HL-60/S4 (cell line): ENCODE measurements at regions not wholly inside any gene's neighbourhood (a gene's known extent, or its start where the extent isn't known, plus 50 kb on each side); places are given as distances from the start of the nearest gene placed in this dataset.
"Not testable (repeated sequence)": the region's sequence is repeated elsewhere in the genome, so short reads cannot be mapped to it uniquely, and the experiment has no call there.

Experiments used
- in situ Hi-C: fragments of 300-500 bp; cut with MboI; formaldehyde crosslinking; loops from 2 replicates; pipeline ENCODE4 v1.14.3; 2022; ENCODE audit warnings: low sequenced_read_pairs

DNA sequence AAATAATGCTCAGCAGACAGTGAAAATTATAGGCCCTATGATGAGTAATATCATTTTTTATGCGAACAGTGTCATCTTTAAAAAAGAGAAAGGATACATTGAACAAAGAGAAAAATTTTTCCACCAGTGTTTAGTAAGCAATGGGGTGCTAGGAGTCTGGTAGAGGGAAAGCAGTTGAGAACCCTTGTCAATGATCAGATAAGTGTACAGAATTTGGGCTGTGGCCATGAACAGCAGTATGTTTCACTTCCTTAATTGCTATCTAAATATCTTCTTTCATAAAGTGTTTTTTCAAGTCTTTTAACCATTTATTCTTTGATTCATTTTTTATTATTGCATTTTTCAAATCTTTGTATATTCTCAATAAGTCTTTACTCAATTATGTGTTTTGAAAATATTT, 750.7 kb upstream of the KCND2 start:
- in situ Hi-C loops = no loop called here

DNA sequence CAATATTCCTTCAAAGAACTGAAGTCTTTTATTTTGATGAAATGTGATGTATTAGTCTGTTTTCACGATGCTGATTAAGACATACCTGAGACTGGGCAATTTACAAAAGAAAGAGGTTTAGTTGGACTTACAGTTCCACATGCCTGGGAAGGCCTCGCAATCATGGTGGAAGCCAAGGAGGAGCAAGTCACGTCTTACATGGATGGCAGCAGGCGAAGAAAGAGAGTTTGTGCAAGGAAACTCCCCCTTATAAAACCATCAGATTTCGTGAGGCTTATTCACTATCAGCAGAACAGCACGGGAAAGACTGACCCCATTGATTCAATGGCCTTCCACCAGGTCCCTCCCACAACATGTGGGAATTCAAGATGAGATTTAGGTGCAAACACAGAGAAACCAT, 750.3 kb upstream of the KCND2 start:
- in situ Hi-C loops = no loop called here

DNA sequence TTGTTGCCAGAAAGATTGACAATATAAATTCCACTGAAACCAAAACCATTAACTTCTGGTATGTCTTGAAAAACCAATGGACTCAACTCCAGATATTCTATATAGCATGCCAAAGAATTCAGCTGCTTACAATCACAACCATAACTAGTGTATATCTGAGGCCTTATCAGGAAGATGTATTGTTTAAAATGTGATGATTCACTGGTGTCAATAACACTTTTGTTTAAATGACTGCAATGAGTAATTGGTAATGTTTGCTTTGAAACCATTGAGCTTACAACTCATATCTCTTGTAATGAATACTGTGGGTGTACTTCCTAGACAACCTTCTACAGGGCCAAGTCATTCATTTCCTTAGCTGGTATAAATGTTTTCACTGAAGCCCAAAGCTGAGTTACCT, 727.9 kb upstream of the KCND2 start:
- in situ Hi-C loops = no loop called here

DNA sequence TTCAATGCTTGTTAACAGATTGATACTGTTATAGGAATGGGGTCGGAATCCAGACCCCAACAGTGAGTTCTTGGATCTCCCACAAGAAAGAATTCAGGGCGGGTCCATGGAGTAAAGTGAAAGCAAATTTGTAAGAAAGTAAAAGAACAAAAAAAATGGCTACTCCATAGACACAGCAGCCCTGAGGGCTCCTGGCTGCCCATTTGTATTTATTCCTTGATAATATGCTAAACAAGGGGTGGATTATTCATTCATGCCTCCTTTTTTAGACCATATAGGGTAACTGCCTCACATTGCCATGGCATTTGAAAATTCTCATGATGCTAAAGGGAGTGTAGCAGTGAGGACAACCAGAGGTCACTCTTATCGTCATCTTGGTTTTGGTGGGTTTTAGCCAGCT, 717.2 kb upstream of the KCND2 start:
- in situ Hi-C loops = no loop called here

DNA sequence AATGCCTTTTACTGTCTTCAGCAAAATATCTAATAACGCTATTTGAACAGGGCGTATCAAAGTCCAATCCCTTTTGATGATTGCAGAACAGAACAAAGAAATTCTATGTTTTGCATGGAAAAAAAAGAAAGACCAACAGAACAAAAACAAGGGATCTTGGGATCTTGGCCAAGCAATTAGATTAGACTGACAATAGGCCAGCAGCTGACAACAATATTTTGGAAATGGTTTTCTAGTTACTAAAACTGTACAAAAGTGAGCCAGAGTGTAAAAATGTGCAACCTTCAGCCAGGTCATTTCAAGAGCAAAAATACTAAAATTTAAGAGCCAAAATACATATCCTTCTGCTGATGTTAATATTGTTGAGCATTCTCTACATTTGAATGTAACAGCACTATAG, 716.5 kb upstream of the KCND2 start:
- in situ Hi-C loops = no loop called here

DNA sequence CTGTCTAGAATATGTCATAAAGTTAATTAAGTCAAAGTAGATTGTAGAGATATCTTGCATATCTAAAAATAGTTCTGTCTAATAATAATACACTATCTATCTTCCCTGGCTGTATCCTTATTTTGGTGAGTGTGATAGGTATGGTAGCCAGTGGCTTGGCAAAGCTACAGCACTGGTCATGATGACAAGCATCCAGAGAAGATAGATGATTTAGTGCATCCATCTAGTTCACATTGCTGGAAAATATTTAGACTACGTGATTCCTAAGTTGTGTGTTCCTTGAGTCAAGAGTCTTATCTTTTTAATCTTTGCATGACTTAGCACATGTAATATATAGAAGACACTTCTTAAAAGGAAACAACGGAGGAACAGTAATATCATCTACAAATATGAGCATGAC, 711.2 kb upstream of the KCND2 start:
- in situ Hi-C loops = no loop called here

DNA sequence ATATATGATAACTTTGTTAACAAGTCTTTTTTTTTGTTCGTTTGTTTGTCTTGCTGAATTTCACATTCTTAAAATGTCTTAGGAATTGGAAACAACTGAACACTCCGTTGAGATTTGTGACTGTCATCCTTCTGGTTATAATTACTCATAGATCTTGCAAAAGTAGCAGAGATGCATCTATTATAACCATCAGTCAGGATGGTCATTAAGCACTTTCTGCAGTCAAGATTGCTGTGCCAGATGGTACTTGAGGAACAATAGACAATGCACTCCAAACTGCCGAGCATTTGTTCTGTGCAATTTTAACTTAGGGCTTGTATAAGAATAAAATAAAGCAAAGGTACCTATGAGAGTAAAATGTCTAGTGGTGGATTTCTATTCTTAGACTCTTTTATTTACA, 710.1 kb upstream of the KCND2 start:
- in situ Hi-C loops = no loop called here

DNA sequence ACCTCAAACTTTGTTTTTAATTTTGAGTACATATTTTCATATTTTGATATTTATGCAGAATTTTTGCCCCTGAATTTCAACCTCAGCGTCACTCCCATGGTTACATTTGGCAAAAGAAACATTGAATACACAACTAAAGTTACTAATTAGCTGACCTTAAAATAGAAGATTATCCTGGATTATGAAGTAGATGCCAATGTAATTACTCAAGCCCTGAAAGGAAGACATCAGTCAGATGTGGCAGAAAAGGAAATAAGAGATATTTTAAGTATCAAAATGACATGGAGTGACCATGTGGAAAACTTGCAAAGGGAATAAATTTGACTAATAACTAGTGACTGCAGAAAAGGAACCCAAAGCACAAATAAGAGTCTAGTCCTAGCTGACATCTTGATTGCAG, 701.3 kb upstream of the KCND2 start:
- in situ Hi-C loops = no loop called here

DNA sequence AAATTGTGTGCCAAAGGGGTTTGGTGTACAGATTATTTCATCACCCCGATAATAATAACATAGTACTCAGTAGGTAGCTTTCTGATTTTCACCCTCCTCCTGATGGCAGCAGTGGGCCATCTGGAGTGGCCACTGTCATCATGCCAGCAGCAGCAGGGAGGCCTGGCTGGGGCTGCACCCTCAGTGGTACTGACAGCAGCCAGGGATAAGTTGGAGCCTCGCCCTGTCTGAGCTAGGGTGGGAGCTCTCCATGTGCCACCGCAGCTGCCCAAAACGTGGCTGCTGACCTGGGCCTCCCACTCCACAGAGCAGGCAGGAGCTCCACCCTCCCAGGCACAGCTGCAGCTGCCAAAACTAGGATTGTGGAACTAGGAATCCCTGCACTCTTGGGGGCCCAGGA, 700.8 kb upstream of the KCND2 start:
- in situ Hi-C loops = no loop called here

DNA sequence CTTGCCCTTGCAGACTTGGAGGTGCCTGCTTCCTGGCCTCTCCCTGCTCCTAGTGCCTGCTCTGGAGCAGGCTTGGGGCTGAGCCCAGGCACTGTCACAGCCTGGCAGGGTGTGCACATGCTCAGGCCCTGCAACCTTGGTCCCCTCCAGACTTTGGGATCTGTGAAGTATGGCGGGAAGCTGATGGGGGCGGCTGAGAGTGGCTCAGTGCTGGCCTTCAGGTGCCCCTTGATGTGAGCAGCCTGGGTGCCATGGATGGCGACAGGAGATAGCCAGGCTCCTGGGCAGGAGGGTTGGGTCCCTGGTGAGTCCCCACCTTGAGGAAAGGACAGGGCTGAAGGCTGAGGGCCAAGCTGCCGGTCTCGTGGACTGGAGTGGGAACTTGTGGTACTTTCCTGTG, 700.4 kb upstream of the KCND2 start:
- in situ Hi-C loops = no loop called here

DNA sequence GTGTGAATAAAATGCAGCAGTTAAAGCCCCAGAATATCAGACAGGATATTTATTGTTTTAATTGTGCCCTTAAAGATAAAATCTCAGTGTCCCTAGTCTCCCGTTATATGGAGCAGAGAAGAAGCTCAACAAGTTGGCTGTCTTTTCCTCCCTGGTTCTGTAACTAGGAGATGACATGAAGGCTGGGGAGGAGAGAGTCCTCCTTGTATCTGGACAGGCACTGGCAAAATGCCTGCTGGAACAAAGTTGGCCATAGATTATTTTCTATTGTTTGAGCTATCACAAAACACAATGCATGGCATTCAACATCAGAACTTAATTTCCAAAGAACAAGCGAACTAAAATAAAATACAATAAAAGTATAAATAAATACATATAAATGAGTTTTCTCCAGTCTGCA, 694.9 kb upstream of the KCND2 start:
- in situ Hi-C loops = no loop called here

DNA sequence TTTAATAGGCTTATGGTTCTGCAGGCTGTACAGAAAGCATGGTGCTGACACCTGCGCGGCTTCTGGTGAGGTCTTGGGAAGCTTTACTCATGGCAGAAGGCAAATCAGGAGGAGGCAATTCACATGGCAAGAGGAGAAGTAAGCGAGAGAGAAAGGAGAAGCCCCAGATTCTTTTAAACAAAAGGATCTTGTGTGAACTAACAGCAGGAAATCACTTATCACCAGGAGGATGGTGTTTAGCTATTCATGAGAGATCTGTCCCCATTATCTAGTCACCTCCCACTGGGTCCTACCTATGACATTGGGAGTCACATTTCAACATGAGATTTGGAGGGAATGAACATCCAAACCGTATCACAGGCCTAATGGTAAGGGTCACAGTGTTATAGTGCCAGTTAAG, 678.0 kb upstream of the KCND2 start:
- in situ Hi-C loops = no loop called here

DNA sequence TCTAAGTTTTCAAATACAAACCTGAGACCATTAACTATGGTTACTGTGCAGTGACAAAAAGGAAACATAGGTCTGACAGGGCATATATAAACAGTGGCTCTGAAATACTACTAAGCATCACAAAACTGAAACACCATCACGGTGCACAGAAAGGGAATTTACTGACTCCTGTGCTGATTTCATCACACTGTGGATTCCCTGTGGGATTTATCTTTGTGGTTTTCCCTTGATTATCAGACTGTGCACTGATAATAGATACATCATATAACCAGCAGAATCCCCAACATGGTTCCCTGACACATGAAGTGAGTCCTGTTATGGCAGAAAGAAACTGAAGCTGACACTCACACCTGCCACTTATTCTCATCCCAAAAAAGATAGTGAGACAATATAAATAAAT, 676.3 kb upstream of the KCND2 start:
- in situ Hi-C loops = no loop called here

DNA sequence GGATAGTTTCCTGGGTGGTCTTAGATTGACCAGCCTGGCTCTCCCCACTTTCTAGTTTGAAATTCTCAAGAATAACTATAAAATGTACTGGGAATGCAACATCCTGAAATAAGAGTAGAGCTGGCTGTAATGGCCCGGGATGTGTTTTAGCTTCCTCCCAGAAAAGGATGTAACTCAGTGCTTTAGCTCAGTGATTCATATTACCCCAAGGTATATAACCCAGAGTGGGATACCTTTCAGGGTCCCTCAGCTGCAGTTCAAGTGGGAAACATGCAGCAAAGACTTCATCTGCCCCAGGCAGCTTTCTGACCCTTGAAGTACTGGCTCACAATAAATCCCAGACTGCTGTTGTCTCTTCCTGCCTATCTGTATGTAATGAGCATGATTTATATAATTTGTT, 666.7 kb upstream of the KCND2 start:
- in situ Hi-C loops = no loop called here

DNA sequence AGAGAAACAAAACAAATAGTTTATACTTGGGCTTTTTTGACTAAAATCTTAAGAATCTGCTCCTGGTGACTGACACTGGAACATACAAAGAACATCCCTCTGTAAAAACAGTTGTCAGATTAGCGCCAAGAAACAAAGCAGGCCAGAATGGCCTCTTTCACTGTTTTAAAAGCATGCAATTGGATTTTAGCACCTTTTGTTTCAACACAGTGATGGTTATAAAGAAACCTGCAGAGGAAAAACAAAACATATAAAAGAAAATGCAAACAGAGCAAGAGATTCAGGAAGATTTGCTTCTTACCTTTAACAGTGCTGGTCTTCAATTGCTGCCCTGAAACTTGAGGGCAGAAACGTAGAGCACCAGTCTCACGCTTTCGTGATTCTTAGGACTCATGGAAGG, 652.2 kb upstream of the KCND2 start:
- in situ Hi-C loops = no loop called here

DNA sequence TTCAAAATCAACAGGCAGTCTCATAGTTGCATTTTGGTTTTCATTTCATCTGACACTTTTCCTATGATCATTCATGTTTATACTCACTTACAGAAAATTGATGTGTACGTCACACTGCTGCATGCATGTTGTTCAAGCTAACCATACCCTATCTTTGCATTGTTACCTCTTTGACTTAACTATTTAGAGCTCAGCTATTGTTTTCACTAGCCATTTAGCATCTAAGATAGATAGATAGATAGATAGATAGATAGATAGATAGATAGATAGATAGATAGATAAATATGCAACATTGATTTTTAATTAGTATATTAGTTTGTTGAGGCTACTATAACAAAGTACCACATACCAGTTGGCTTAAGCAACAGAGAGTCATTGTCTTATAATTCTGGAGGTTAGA, 649.5 kb upstream of the KCND2 start:
- in situ Hi-C loops = no loop called here

DNA sequence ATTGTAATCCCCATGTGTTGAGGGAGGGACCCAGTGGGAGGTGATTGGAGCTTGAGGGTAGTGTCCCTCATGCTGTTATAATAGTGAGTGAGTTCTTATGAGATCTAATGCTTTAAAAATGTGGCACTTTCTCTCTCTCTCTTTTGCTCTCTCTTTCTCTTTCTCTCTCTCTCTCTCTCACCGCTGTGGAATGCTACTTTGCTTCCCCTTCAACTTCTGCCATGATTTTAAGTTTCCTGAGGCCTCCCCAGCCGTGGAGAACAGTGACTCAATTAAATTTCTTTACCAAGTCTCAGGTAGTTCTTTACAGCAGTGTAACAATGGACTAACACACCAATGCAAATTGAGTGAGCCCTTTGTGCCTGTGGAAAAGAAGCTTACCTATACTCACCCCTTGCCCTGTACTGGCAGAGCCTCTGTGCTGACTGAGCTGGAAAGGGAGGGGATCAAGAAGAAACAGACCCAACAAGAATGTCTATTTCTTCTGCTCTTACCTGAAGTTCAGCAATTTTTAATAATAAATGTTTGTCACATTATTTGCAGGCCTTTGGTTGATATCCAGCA, 642.5 kb upstream of the KCND2 start:
- in situ Hi-C loops = no loop called here

DNA sequence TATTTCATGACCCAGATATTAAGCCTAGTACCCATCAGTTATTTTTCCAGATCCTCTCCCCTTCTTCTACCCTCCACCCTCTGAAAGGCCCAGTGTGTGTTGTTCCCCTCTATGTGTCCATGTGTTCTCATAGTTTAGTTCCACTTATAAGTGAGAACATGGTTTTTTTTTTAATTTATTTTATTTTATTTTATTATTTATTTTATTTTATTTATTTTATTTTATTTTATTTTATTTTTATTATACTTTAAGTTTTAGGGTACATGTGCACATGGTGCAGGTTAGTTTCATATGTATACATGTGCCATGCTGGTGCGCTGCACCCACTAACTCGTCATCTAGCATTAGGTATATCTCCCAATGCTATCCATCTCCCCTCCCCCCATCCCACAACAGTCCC, 639.2 kb upstream of the KCND2 start:
- in situ Hi-C loops = not testable (repeated sequence)

DNA sequence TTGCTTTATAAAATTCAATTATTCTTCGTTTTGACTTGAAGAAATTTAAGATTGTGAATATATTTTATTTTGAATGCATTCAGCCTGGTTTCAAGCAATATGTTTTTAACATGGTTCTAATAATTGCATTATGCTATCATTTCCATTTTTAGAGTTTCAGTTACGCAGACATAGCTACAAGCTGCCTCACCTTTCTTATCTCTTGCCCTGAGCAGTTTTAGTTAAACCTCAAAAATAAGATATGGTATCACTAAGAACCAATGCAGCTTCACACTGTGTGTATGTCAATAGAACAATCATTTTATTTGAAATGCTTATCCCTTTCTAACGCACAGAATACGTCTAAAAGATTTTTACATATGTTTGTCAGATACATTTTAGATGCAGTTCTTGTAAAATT, 632.6 kb upstream of the KCND2 start:
- in situ Hi-C loops = no loop called here

DNA sequence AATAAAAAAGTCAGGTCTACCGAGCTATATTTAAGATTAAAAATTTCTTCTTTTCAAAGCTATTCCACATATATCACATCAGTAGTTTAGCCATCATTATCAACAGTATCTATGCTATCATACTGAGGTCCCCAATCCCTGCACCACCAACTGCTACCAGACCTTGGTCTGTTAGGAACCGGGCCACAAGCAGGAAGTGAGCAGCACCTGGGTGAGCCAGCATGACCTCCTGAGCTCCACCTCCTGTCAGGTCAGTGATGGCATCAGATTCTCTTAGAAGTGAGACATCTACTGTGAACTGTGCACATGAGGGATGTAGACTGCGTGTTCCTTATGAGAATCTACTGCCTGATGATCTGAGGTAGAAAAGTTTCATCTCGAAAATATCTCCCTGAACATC, 632.1 kb upstream of the KCND2 start:
- in situ Hi-C loops = no loop called here

DNA sequence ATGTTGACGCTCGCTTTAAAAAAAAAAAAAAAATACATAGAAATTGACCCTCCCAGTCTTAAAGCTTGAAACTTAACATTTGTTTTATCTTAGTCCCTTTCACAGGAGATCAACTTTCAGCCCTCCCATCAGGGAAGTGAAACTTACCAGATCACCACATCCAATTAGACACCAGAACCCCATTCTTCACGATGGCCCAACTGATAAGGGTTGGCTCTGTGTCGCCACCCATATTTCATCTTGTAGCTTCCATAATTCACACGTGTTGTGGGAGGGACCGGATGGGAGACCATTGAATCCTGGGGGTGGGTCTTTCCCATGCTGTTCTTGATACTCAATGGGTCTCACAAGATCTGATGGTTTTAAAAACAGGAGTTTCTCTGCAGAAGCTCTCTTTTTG, 629.4 kb upstream of the KCND2 start:
- in situ Hi-C loops = no loop called here

DNA sequence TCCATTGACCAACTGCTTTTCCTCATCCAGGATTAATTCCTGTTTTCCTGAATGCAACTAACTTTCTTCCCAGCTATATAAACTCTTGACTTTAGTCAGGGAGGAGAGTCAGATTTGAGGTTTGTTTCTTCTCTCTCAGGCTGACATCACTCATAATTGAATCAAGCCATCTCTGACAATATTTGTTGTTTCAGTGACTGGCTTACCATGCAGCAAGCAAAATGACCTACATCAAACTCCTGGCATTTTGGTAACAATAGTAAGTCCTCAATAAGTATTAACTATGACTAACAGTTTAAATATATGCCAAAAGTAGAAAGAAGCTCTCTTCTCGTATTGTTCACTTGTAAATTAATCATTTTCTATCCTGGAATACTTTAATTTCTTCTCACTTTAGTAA, 625.7 kb upstream of the KCND2 start:
- in situ Hi-C loops = no loop called here

DNA sequence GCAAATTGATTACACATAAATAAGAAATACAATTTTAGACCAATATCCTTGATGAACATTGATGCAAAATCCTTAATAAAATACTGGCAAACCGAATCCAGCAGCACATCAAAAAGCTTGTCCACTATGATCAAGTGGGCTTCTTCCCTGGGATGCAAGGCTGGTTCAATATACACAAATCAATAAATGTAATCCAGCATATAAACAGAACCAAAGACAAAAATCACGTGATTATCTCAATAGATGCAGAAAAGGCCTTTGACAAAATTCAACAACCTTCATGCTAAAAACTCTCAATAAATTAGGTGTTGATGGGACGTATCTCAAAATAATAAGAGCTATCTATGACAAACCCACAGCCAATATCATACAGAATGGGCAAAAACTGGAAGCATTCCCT, 624.2 kb upstream of the KCND2 start:
- in situ Hi-C loops = not testable (repeated sequence)

DNA sequence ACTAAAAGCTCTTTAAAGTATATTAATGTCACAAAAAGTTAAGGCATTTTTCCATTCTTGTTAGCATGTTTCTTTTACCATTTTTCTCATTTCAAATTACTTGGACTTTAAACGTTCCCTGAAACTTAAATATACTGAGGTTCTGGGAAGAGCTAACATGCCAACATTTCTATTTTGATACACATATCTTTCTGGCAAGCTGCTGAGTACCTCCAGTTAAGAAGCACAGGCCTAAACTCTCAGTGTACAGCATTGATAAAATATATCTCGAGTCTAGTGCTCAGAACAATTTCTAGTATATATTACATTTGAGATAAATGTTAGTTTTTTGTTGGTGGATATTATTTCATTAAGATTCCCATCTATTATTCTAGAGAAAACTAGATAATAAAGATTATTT, 612.9 kb upstream of the KCND2 start:
- in situ Hi-C loops = no loop called here
